ENCODE measurements at regions not wholly inside any gene's neighbourhood (a gene's known extent, or its start where the extent isn't known, plus 50 kb on each side); places are given as distances from the start of the nearest gene placed in this dataset.

GRCh38 chr1:168959382-168959781 lies 147.1 kb upstream of the ATP1B1 start:
- TF ChIP-seq YY1 (IDR thresholded peaks at IDR 0.05; ENCODE audit: insufficient read depth, insufficient read length) (no peak), ZNF274 (IDR thresholded peaks at IDR 0.05; ENCODE audit: low read depth, low read length) (no peak), SUZ12 (IDR thresholded peaks at IDR 0.05; ENCODE audit: extremely low read depth, insufficient read depth, insufficient read length) (no peak)
